ENCODE measurements at regions not wholly inside any gene's neighbourhood (a gene's known extent, or its start where the extent isn't known, plus 50 kb on each side); places are given as distances from the start of the nearest gene placed in this dataset.

DNA sequence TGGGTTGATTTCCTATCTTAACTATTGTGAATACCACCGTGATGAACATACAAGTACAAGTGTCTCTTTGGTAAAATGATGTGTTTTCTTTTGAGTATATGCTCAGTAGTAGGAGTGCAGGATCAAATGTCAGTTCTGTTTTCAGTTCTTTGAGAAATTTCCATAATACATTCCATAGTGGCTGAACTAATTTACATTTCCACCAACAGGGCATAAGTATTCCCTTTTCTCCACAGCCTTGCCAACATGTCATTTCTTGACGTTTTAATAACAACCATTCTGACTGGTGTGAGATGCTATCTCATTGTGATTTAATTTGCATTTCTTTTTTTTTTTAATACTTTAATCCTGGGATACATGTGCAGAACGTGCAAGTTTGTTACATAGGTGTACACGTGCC is 268.8 kb downstream of the CENPW start:
- no peak for DNase-seq

DNA sequence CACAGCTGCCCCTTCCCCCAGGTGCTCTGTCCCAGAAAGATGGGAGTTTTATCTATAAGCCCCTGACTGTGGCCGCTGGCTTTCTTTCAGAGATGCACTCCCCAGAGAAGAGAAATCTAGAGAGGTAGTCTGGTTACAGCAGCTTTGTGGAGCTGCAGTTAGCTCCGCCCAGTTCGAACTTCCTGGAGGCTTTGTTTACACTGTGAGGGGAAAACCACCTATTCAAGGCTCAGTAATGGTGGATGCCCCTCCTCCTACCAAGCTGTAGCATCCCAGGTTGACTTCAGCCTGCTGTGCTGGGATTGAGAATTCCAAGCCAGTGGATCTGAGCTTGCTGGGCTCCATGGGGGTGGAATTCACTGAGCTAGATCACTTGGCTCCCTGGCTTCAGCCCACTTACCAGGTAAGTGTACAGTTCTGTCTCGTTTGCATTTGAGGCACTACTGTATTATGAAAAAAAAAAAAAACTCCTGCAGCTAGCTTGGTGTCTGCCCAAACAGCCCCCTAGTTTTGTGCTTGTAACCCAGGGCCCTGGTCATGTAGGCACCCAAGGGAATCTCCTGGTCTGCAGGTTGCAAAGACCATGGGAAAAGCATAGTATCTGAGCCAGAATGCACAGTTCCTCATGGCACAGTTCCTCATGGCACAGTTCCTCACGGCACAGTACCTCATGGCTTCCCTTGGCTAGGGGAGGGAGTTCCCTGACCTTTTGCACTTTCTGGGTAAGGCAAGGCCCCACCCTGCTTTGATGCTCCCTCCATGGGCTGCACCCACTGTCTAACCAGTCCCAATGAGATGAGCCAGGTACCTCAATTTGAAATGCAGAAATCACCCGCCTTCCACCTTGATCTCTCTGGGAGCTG is 275.0 kb downstream of the CENPW start:
- DNase-seq: no peak

DNA sequence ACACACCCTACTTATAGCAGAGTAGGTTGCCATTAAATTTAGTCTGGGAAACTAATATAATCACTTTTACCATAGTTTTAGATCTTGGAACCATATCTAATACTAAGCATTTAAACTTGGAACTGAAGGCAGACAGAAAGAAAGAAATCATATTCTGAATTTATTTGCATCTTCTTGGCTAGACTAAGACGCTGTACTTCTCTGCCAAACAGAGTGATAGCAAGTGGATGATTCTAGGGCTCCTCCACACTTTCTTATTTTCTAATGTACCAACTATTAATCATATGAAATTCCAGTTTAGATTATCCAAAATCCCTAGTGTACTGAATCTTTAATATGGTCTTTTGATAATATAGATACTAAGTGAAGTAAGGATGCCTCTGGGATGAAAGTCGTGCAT is 277.0 kb downstream of the CENPW start:
- DNase-seq: no peak

GRCh38 chr6:126618639-126619343 is 278.9 kb downstream of the CENPW start:
- no peak for DNase-seq

- DNase-seq: no peak
Measured at GRCh38 chr6:126620719-126621118, 280.8 kb downstream of the CENPW start.

DNA sequence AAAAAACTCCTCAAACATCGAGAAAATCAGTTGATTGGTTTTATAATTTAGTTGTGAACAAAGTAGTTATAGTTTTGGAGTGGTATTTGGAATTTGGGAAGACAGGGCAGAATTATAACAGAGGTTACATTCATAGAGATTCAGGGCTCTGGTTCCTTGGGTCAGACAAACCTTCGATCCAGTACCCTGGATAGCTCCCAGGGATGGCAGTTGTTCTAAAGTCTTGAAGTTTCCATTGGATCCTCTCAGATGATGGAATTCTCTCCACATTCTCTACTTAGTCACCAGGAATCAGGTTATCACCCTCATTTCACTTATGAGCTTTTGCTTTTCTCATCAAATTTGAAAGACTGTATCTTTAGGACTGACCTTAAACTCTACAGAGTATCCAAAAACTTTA is 285.1 kb downstream of the CENPW start:
- DNase-seq: no peak

DNA sequence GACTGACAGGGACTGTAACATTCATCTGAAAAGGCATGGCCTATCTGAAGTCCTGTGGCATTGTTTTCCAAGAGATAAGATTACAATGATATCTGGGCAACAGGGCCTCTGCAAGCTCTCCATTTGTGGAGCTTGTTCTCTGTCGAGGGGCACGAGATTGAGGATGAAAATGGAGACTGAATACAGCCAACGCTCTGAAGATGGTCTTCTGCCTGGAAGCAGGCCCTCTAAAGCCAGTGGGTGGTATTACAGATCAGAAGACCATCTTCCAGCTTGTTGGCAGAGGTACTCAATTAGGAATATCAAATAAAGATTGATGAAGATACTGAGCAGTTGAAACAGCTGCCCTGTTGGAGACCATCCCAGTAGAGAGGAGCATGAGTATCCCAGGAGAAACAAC is 288.2 kb downstream of the CENPW start:
- no peak for DNase-seq

DNA sequence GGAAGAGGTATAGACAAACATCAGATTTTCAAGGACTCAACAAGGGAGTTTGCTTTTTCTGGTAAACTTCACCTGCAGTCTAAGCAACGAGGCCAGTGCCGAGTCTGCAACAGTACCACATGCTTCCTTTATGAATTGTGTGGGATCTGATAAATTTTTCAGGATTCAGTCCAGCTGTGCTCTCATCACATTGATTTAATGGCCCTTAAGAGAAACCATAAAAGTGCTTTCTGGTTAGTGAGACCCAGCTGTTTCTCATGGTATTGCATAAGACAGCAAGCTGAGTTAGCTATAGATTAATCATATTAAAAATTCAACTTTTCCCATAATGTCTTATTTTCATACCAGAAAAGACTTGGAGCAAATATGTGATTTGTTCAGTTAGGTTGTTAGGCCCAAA is 291.4 kb downstream of the CENPW start:
- DNase-seq: no peak

GRCh38 chr6:126632271-126632670 is 292.4 kb downstream of the CENPW start:
- DNase-seq: no peak

- no peak for DNase-seq
Measured at GRCh38 chr6:126633373-126633772, 293.5 kb downstream of the CENPW start.

GRCh38 chr6:126640356-126640755 is 300.4 kb downstream of the CENPW start:
- no peak for DNase-seq

DNA sequence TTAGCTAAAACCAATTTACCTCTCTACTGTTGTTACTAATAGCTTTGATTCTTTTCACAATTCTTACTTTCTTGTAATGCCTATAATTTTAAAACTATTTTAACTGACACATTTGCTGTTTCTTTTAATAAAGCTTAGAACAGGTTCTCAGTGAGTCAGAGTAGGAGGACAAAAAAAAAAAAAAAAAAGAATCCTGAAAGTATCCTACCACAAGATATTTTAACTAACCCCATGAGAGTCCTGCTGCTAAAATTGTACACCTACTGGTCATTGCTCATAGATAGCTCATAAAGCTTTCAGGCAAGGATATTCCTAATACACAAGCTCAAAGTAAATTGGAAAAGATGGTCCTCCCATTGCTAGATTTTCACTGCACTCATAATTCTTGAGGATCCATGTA is 301.0 kb downstream of the CENPW start:
- no peak for DNase-seq

DNA sequence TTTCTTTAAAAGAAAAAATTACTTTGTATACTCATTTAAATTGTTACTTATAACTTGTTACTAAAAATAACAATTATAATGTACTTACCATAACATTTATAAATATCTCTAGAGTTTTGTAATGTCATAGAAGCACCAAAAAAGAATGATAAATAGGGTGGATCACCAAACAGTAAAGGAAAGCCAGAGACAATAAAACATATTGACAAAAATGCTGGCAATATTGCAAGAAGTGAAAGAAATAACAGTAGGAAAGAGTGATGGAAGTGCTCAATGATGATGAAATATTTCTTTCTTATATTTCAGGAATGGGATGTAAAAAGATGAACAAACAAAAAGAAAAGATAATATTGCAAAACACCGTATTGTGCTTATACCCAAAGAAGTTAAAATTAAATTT is 301.7 kb downstream of the CENPW start:
- DNase-seq: no peak

- DNase-seq: no peak
Measured at GRCh38 chr6:126643352-126643751, 303.4 kb downstream of the CENPW start.

DNA sequence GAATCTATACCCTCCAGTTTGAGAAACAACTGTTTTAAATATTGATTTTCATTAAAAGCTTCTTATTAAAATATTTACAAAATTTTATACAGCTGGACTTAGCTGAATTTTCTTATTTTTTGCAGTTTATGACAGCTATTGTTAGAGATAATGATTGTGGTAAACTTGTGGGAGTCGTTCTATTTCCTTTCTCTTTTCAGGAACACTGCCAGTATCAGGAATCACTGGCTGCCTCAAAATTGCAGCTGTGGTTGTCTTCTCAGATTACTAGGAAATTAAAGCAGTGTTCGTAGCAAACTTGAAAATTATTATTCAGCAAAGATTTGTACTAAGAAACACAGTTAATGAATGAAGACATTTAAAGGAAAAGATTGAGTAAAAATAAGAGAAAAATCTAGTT is 311.0 kb downstream of the CENPW start:
- DNase-seq: no peak

DNA sequence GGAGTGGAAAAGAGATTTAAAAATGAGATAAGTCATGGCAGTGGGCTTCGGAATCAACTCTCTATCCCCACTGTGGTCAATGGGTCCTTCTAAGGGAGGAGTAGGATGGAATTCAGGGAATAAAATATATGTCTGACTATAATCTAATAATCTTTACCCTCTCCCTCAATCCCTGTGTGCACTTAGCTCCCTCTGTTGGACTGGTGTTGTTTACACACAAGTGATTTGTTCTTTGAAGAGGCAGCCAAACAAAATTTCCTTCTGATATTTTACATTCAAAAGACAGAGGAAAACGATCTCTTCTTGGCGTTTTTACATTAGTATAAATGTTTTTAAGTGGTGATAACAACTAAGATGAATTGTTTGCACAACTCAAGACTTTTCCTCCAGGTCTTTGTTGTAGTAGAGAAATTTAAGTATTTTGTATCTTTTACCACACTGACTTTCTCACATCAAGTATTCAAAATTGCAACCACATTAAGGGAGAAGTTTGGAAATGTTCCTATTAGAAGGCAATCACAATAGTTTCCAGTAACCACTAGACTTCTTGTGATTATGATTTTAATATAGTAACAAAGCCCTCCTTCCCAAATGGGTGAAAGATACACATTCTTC is 317.8 kb downstream of the CENPW start:
- peak; percentile 4 for DNase-seq

GRCh38 chr6:126660376-126660775 is 320.5 kb downstream of the CENPW start:
- no peak for DNase-seq

DNA sequence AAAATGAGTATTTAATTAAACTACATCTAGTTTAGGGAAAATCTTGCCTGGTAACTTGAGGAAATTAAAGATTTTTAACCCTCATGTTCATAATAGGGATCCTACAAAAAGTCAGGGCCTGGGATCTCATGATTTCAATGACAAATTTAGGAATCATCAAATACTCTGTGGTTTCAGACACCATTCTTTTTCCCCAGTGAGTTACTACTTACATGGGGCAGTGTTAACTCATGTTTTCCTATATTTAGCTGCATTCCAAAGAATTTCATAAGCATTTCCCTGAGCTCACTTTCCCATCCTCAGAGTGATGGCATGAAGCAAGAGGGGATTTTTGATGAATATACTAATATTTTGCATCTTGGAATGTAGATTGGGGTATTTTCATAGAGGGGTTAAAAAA is 321.7 kb downstream of the CENPW start:
- DNase-seq: no peak

- DNase-seq: no peak
Measured at GRCh38 chr6:126662966-126663365, 323.1 kb downstream of the CENPW start.

DNA sequence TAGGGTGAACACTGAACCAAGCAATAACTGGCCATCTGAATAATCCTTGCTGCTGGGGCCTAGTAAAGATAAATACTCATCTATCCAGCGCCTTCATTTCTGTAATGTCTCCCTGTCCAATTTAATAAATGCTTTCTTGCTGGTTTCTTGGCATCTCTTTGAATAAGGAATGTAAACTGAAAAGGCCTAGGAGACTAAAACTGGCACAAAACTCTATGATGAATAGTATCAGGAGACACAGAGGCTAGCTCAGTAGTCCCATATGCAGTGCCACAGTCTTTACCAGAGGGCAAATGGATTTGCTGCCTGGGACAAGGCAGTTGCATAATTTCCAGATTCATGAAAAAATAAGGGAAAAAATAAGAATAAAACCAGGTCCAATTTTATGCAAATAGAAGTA is 324.4 kb downstream of the CENPW start:
- no peak for DNase-seq

- DNase-seq: no peak
Measured at GRCh38 chr6:126665551-126665950, 325.6 kb downstream of the CENPW start.

- DNase-seq: no peak
Measured at GRCh38 chr6:126667071-126667470, 327.2 kb downstream of the CENPW start.

DNA sequence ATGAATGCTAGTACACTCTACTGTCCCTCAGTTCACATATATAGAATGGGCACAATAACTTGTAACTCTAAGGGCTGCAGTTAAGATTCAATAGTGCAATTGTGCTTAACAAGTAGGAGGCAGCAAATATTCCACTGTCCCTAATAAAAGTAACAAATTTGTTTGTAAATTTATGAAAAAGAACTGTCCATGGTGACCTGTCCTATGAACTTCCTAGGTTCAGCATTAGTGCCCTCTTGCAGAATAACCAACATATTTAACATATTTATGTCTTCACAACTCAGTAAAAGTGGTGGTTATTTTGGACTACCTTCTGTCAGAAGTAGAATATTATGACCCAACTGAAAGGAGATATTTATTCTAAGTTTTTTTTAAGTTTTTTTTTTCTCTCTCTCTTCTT is 327.8 kb downstream of the CENPW start:
- DNase-seq: no peak

- DNase-seq: no peak
Measured at GRCh38 chr6:126672649-126673048, 332.7 kb downstream of the CENPW start.
